Endothelial cell of umbilical vein (primary cell): ENCODE measurements at regions not wholly inside any gene's neighbourhood (a gene's known extent, or its start where the extent isn't known, plus 50 kb on each side); places are given as distances from the start of the nearest gene placed in this dataset.
"Not testable (repeated sequence)": the region's sequence is repeated elsewhere in the genome, so short reads cannot be mapped to it uniquely, and the experiment has no call there.

Source experiments
- BruUV-seq: library from RNA; stranded (reverse); fragments of 400-500 nt; replicated peaks from 2 replicates; lab custom pipeline; 2021; lab: Mats Ljungman, UMichigan
- CTCF ChIA-PET: fragments of 300-600, 350-600 bp; sonication (Branson Sonifier 250); formaldehyde crosslinking; loops from one replicate; lab custom pipeline; 2021; ENCODE audit warnings: antibody characterized with exemption, inconsistent platforms; lab: Charles Lee
- POLR2A ChIA-PET: fragments of 300-600, 350-600 bp; sonication (Branson Sonifier 250); formaldehyde crosslinking; loops from one replicate; lab custom pipeline; 2021; ENCODE audit warnings: antibody characterized with exemption, inconsistent platforms; lab: Charles Lee
- DNase-seq: peaks from one replicate; pipeline ENCODE4 v3.0.0-alpha.2; 2011; ENCODE audit warnings: low read depth, low spot score
- FAIRE-seq: peaks from 2 replicates; lab custom pipeline; 2011; peaks lifted over from hg19 to GRCh38; lab: Jason Lieb, UNC
- H2AFZ ChIP-seq: 2 replicates; pipeline ENCODE4 v1.6.0; 2012; ENCODE audit warnings: low read depth, low read length, control low read depth, inconsistent platforms
- H3K27ac ChIP-seq: 2 replicates; pipeline ENCODE4 v1.5.1; 2011; ENCODE audit warnings: low read depth, mild to moderate bottlenecking, control low read depth, low read length, moderate library complexity; ENCODE audit not compliant: insufficient read depth
- H3K27me3 ChIP-seq, 2 experiments: 2 replicates each; pipeline versions ENCODE4 v1.6.0 to v1.6.1; 2011; ENCODE audit warnings: low read length in 2 of 2, mixed read lengths in 1 of 2; ENCODE audit not compliant: control insufficient read depth in 2 of 2, insufficient read depth in 2 of 2
- H3K36me3 ChIP-seq, 2 experiments: 2 replicates in 1 of 2; 3 replicates in 1 of 2; pipeline ENCODE4 v1.5.1; 2011; ENCODE audit warnings: low read length in 2 of 2, mild to moderate bottlenecking in 1 of 2, moderate library complexity in 1 of 2; ENCODE audit not compliant: control insufficient read depth in 2 of 2, insufficient read depth in 2 of 2; ENCODE audit errors: extremely low read depth in 1 of 2
- H3K4me1 ChIP-seq: 3 replicates; pipeline ENCODE4 v1.5.1; 2011; ENCODE audit warnings: mild to moderate bottlenecking, low read length; ENCODE audit not compliant: control insufficient read depth, insufficient read depth; ENCODE audit errors: extremely low read depth
- H3K4me2 ChIP-seq: 2 replicates; pipeline ENCODE4 v1.6.1; 2011; ENCODE audit warnings: low read length, control low read depth, mixed read lengths; ENCODE audit not compliant: insufficient read depth
- H3K4me3 ChIP-seq, 3 experiments: fragments of 200-600 bp in 1 of 3; sonication (generic), shearing (Covaris generic) in 1 of 3; replicated peaks in 1 of 3; 2 replicates each; pipeline ENCODE4 v1.5.1; 2011 to 2016; ENCODE audit warnings: control low read depth in 3 of 3, low read length in 3 of 3, mild to moderate bottlenecking in 2 of 3, inconsistent platforms in 1 of 3, low read depth in 1 of 3, moderate library complexity in 1 of 3; ENCODE audit not compliant: insufficient read depth in 1 of 3
- H3K79me2 ChIP-seq: 2 replicates; pipeline ENCODE4 v1.6.0; 2012; ENCODE audit warnings: low read length, inconsistent platforms; ENCODE audit not compliant: control insufficient read depth, insufficient read depth
- H3K9ac ChIP-seq: replicated peaks from 2 replicates; pipeline ENCODE3; 2011; ENCODE audit warnings: low read length, control low read depth; ENCODE audit not compliant: insufficient read depth; ENCODE audit errors: extremely low read depth
- H3K9me1 ChIP-seq: replicated peaks from 3 replicates; pipeline ENCODE4 v1.6.0; 2011; ENCODE audit warnings: mild to moderate bottlenecking, low read length; ENCODE audit not compliant: control insufficient read depth, insufficient read depth; ENCODE audit errors: extremely low read depth
- H3K9me3 ChIP-seq: replicated peaks from 2 replicates; pipeline ENCODE4 v1.5.1; 2012; ENCODE audit warnings: low read length, inconsistent platforms; ENCODE audit not compliant: control insufficient read depth, insufficient read depth
- H4K20me1 ChIP-seq: replicated peaks from 2 replicates; pipeline ENCODE3; 2011; ENCODE audit warnings: mild to moderate bottlenecking, low read length; ENCODE audit not compliant: control insufficient read depth, insufficient read depth; ENCODE audit errors: extremely low read depth
- dilution Hi-C: fragments of 300-500 bp; cut with MboI; formaldehyde crosslinking; loops from one replicate; pipeline ENCODE4 v1.15.0; 2019; ENCODE audit warnings: low sequenced_read_pairs; ENCODE audit not compliant: extremely low pct_ligation_motif_present
- intact Hi-C: fragments of 100-400 bp; cut with micrococcal nuclease; formaldehyde crosslinking; loops from one replicate; pipeline ENCODE4 v1.10.0; 2022

DNA sequence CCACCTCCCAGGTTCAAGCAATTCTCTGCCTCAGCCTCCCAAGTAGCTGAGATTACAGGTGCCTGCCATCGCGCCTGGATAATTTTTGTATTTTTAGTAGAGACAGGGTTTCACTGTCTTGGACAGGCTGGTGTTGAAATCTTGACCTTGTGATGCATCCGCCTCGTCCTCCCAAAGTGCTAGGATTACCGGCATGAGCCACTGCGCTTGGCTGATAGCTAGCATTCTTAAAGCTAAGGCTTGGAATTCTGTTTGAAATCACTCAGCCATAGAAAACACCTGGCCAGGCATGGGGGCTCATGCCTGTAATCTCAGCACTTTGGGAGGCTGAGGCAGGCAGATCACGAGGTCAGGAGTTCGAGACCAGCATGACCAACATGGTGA lies 105.6 kb downstream of the ZNF486 start:
- H2AFZ ChIP-seq, POLR2A ChIA-PET, DNase-seq, FAIRE-seq, H3K9ac ChIP-seq, H3K27ac ChIP-seq, H3K9me3 ChIP-seq, H4K20me1 ChIP-seq, dilution Hi-C loops, H3K27me3 ChIP-seq, CTCF ChIA-PET, H3K4me2 ChIP-seq, H3K4me3 ChIP-seq, H3K36me3 ChIP-seq, H3K4me1 ChIP-seq, H3K79me2 ChIP-seq, intact Hi-C loops, H3K9me1 ChIP-seq, BruUV-seq: not testable (repeated sequence)

- intact Hi-C loops, H3K79me2 ChIP-seq, H3K36me3 ChIP-seq, H3K9me1 ChIP-seq, FAIRE-seq, H3K9ac ChIP-seq, H3K27ac ChIP-seq, H2AFZ ChIP-seq, dilution Hi-C loops, H3K4me1 ChIP-seq, BruUV-seq, H3K4me3 ChIP-seq, DNase-seq, H4K20me1 ChIP-seq, POLR2A ChIA-PET, H3K27me3 ChIP-seq, H3K9me3 ChIP-seq, CTCF ChIA-PET, H3K4me2 ChIP-seq: not testable (repeated sequence)
Observed at GRCh38 chr19:20271927-20272626, 105.1 kb downstream of the ZNF486 start.
